Memory B cell (primary cell): ENCODE measurements at regions not wholly inside any gene's neighbourhood (a gene's known extent, or its start where the extent isn't known, plus 50 kb on each side); places are given as distances from the start of the nearest gene placed in this dataset.

Experiments
- ATAC-seq: fragments of 150-1000 bp; cut with Tn5 transposase; 2 replicates; pipeline ENCODE4 v1.10.0; 2021; ENCODE audit warnings: low read depth, mild to moderate bottlenecking, moderate library complexity
- DNase-seq, 2 donors: peaks; one replicate each; pipeline ENCODE4 v3.0.0; 2022; ENCODE audit warnings: low spot score in 2 of 2
- H3K27ac Mint-ChIP-seq: one replicate; pipeline ENCODE4 v1.8.0; 2022; ENCODE audit warnings: mild to moderate bottlenecking, moderate library complexity, mixed read lengths
- H3K27me3 Mint-ChIP-seq: one replicate; pipeline ENCODE4 v1.8.0; 2022; ENCODE audit warnings: mixed read lengths
- H3K36me3 Mint-ChIP-seq: one replicate; pipeline ENCODE4 v1.8.0; 2022; ENCODE audit warnings: mild to moderate bottlenecking, mixed read lengths
- H3K4me1 Mint-ChIP-seq: one replicate; pipeline ENCODE4 v1.8.0; 2022; ENCODE audit warnings: mixed read lengths
- H3K4me3 Mint-ChIP-seq: one replicate; pipeline ENCODE4 v1.8.0; 2022; ENCODE audit warnings: mild to moderate bottlenecking, moderate library complexity, mixed read lengths
- H3K9me3 Mint-ChIP-seq: one replicate; pipeline ENCODE4 v1.8.0; 2022; ENCODE audit warnings: mixed read lengths

DNA sequence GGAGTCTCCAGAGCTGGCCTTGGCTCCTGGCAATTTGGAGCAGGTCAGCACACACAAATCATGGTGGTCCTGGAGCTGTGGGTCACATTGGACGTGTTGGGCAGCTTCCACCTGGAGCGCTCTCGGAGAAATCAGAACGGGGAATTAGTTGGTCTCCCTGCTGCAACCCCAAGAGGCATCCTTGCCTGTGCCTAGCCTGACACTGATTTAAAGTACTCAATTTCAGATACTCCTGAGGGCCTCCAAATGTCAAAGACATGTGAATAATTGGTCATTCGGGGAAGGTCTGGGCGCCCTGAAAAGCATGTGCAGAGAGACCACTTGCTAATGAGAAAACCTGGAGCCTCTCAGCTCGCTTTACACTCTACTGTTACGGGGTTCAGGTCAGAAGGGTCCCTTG lies 145.5 kb upstream of the AGAP1 start:
- no peak for ATAC-seq
- no peak overlapping the region for H3K27ac Mint-ChIP-seq
- peaks cover 6% of the 10 kb centered on the region for H3K27me3 Mint-ChIP-seq
- H3K36me3 Mint-ChIP-seq, result no peaks in the 10 kb centered on the region
- no peak overlapping the region for H3K4me3 Mint-ChIP-seq
- DNase-seq, result no peak
- H3K4me1 Mint-ChIP-seq, result no peaks in the 10 kb centered on the region
- peaks cover 2% of the 10 kb centered on the region for H3K9me3 Mint-ChIP-seq

DNA sequence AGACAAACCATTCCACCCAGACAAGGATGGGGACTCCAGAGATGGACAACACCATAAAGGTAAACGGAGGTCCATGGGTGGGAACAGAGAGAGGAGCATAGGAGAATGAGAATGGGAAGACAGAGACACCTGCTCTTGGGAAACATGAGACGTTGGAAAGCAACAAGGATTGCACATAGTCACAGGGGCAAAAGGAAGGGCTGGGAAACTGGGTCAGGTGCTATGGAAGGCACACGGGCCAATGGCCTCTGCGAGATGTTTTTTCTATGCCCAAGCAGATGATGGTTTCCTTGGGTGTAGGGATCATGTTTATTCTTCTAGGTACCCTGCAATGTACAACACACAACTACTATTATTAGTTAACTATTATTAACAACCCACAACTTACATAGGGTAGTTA lies 143.6 kb upstream of the AGAP1 start:
- peaks cover 6% of the 10 kb centered on the region for H3K27me3 Mint-ChIP-seq
- H3K4me1 Mint-ChIP-seq, result no peaks in the 10 kb centered on the region
- ATAC-seq (no peak), DNase-seq (no peak)
- no peak overlapping the region for H3K27ac Mint-ChIP-seq
- H3K4me3 Mint-ChIP-seq, result no peak overlapping the region
- no peaks in the 10 kb centered on the region for H3K36me3 Mint-ChIP-seq
- H3K9me3 Mint-ChIP-seq, result peaks cover 2% of the 10 kb centered on the region

DNA sequence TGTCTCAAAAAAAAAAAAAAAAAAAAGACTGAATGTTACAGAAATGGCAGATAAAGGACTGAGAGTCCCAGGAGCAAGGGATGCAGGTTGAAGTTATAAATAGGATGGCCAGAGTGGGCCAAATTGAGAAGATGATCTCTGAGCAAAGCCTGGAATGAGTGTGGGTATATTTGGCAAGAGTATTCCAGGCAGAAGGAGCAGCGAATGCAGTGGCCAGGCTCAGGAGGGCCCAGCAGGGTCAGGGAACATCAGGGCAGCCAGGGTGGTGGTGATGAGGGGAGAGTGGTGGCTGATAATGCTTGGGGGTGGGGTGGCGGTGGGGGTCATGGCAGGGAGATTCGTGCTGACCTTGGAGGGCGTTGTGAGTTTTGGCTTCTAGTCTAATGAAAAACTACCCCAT lies 141.3 kb upstream of the AGAP1 start:
- no peaks in the 10 kb centered on the region for H3K36me3 Mint-ChIP-seq
- peaks cover 2% of the 10 kb centered on the region for H3K9me3 Mint-ChIP-seq
- H3K4me3 Mint-ChIP-seq, result no peak overlapping the region
- no peak overlapping the region for H3K27ac Mint-ChIP-seq
- H3K4me1 Mint-ChIP-seq, result no peaks in the 10 kb centered on the region
- H3K27me3 Mint-ChIP-seq, result peaks cover 4% of the 10 kb centered on the region
- DNase-seq (no peak), ATAC-seq (no peak)

DNA sequence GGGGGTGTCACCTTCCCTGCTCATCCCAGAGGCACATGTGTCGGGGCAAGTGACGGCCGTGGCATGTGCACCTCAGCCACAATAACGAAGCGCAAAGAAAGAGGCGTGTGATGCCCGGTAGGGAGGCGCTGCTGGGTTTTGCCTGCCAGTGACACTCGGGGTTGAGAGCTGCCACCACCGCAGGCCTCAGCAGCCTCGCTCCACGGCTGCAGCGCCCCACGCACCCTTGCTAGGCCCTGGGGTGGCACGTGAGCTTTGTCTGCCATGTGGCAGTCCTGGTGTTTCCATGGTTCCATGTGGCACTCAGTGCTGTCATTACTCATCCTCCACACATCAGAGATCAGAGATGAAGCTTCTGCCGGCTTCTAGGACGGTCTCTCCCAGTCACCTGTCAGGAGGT lies 136.0 kb upstream of the AGAP1 start:
- no peak overlapping the region for H3K27ac Mint-ChIP-seq
- no peaks in the 10 kb centered on the region for H3K4me1 Mint-ChIP-seq
- ATAC-seq (no peak), DNase-seq (no peak)
- no peaks in the 10 kb centered on the region for H3K36me3 Mint-ChIP-seq
- H3K9me3 Mint-ChIP-seq, result peaks cover 1% of the 10 kb centered on the region
- no peaks in the 10 kb centered on the region for H3K27me3 Mint-ChIP-seq
- no peak overlapping the region for H3K4me3 Mint-ChIP-seq

DNA sequence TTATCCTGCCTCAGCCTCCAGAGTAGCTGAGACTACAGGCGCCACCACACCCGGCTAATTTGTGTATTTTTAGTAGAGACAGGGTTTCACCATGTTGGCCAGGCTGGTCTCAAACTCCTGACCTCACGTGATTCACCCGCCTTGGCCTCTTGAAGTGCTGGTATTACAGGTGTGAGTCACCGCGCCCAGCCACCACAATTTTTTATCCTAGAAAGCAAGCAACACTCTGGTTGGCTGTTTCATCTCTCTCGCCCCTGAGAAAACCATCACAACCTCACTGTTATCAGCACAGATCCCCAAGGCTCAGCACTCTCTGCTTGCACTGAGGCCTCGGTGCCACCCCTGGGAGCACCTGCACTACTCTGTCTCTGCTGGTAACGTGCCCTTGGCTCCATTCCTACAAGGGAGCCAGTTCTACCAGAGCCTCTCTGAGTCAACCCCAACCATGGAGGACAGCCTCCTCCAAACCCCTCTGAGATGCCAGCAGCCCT lies 134.8 kb upstream of the AGAP1 start:
- no peaks in the 10 kb centered on the region for H3K27me3 Mint-ChIP-seq

DNA sequence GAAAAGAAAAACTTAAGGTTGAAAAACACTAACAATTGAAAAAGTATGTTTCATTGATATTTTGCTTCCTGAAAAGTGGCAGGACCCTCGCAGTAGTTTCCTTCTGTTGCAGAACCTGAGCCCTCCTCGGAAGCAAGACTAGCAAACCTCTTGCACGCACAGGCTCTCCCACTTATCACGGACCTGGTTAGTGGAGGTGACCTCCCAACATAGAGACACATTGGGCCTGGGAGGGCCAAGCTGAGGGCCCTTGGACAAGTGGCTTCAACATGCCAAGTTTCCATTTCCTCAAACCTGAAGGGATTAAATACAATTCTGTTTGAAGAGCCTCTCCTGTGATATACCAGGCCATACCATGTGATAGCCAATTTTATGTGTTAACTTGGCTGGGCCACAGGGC lies 133.4 kb upstream of the AGAP1 start:
- DNase-seq (no peak), ATAC-seq (no peak)
- Mint-ChIP-seq H3K4me3 (no peak overlapping the region), H3K27me3 (no peaks in the 10 kb centered on the region), H3K4me1 (no peaks in the 10 kb centered on the region), H3K27ac (no peak overlapping the region), H3K36me3 (no peaks in the 10 kb centered on the region), H3K9me3 (peaks cover 1% of the 10 kb centered on the region)

More for the DNA sequence above, 134.8 kb upstream of the AGAP1 start:
- ATAC-seq (no peak), DNase-seq (no peak)
- Mint-ChIP-seq H3K4me1 (no peaks in the 10 kb centered on the region), H3K36me3 (no peaks in the 10 kb centered on the region), H3K4me3 (no peak overlapping the region), H3K9me3 (peaks cover 1% of the 10 kb centered on the region), H3K27ac (no peak overlapping the region)

DNA sequence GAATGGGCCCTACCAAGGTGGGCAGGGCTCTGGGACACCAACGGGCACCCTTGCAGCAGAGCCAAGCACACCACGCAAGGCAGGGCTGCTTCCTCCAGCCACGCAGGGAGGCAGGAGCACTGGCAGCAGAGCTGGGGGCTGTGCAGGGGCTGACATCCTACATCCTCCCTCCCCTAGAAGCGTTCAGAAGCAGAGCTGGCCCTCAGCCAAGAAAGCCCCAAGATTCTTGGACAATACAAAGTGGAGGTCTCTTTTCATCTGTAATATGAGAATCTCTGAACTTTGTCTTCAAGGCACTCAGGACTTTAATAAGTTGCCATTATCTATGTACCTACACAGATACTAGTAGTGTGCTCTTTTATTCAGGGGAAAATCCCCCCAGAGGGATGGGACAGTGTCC lies 128.1 kb upstream of the AGAP1 start:
- Mint-ChIP-seq H3K4me1 (no peaks in the 10 kb centered on the region), H3K27ac (no peak overlapping the region), H3K36me3 (no peaks in the 10 kb centered on the region), H3K4me3 (no peak overlapping the region), H3K9me3 (peaks cover 4% of the 10 kb centered on the region), H3K27me3 (no peaks in the 10 kb centered on the region)
- DNase-seq (no peak), ATAC-seq (no peak)

DNA sequence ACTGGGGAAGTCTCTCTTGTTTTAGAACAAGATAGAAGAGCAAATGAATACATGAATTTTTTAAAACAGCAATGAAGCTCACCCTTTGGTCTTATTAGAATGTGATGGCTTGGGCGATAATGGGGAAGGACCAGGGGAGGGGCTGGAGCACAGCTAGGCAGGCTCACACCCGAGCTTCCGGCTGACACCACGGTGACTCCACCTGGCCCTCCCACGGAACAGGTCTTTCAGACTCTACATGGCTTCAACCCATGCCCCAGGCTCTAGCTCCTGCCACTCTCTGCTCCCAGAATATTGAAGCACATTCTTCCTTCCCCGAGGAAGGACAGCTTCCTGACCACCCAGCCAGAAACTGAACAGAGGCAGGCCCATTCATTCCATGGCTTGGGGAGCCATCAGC lies 127.5 kb upstream of the AGAP1 start:
- no peak for ATAC-seq
- no peaks in the 10 kb centered on the region for H3K27me3 Mint-ChIP-seq
- no peaks in the 10 kb centered on the region for H3K4me1 Mint-ChIP-seq
- no peak overlapping the region for H3K4me3 Mint-ChIP-seq
- H3K27ac Mint-ChIP-seq, result no peak overlapping the region
- peaks cover 4% of the 10 kb centered on the region for H3K9me3 Mint-ChIP-seq
- H3K36me3 Mint-ChIP-seq, result no peaks in the 10 kb centered on the region
- no peak for DNase-seq

DNA sequence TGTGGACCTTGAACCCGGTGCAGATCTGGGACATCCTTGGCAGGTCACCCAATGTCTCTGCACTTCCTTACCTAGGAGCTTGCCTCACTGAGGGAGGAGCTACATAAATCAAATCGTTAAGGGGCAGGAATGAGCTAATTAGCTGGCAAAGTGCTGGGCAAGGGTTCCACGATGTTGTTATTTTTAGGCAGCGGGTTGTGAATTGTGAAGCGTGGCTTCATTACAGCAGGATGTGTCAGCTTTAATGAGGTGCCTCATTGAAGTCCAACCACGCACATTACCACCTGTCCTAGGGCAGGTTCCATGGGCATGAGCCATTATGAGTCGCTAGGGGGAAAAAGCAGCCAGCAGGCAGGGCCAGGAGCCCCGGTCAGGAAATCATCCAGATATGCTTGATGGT lies 127.0 kb upstream of the AGAP1 start:
- Mint-ChIP-seq H3K9me3 (peaks cover 4% of the 10 kb centered on the region), H3K36me3 (no peaks in the 10 kb centered on the region), H3K27ac (no peak overlapping the region), H3K4me1 (no peaks in the 10 kb centered on the region), H3K27me3 (no peaks in the 10 kb centered on the region), H3K4me3 (no peak overlapping the region)
- DNase-seq (no peak), ATAC-seq (no peak)

DNA sequence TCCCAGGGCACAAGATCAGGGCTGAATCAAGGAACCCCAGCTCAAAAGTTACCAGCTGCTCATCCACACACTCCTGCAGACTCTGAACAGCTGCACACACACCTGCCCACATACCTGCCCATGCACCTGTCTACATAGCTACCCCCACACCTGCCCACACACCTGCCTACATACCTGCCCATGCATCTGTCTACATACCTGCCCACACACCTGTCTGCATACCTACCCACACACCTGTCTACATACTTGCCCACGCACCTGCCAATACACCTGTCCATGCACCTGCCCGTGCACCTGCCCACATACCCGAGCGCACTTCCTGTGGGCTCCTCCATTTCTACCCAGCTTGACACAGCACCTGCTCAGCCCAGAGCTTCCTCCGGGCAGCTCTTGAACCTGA lies 122.8 kb upstream of the AGAP1 start:
- ATAC-seq, result no peak
- Mint-ChIP-seq H3K4me1 (no peaks in the 10 kb centered on the region), H3K27ac (no peak overlapping the region), H3K36me3 (no peaks in the 10 kb centered on the region), H3K4me3 (no peak overlapping the region), H3K9me3 (peaks cover 3% of the 10 kb centered on the region), H3K27me3 (no peaks in the 10 kb centered on the region)
- no peak for DNase-seq

DNA sequence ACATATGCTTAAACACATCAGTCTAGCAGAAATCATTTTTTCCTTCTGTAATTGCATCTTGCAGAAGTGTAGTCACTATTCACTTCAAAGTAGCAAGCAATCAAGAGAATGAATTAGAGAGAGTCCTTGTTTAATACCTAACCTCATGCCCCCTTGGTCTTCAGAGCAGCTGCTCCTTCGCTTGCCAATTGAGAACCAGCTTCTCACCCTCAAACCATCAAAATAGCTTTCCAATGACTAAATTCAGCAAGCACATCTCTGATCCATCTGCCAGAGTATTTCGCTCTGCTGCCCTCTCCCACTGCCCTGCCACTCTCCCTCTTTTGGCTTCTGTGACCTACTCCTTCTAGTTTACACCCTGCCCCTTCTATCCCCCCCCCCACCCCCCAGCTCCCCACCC lies 120.7 kb upstream of the AGAP1 start:
- Mint-ChIP-seq H3K27ac (no peak overlapping the region), H3K27me3 (peaks cover 5% of the 10 kb centered on the region), H3K9me3 (no peaks in the 10 kb centered on the region), H3K36me3 (no peaks in the 10 kb centered on the region), H3K4me3 (no peak overlapping the region), H3K4me1 (no peaks in the 10 kb centered on the region)
- DNase-seq (no peak), ATAC-seq (no peak)

DNA sequence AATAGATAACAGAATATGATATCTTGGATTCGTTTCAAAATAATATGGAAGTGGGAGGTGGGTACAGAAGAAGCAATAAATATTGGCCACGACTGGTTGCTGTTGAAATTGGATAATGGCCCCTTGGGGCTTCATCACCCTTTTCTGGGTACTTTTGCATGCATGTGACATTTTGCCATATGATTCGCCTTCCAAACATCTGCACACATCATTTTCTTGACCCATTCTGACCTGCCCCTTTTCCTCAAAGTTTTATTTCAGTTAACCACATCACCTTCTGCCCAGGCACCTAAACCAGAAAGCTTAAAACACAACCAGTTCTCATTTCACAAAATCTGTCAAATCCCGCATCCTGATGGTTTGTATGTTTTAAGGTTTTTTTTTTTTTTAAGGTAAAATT lies 116.7 kb upstream of the AGAP1 start:
- Mint-ChIP-seq H3K9me3 (no peaks in the 10 kb centered on the region), H3K4me3 (no peak overlapping the region), H3K4me1 (no peaks in the 10 kb centered on the region), H3K27ac (no peak overlapping the region), H3K36me3 (no peaks in the 10 kb centered on the region), H3K27me3 (peaks cover 8% of the 10 kb centered on the region)
- ATAC-seq, result no peak
- DNase-seq, result no peak

DNA sequence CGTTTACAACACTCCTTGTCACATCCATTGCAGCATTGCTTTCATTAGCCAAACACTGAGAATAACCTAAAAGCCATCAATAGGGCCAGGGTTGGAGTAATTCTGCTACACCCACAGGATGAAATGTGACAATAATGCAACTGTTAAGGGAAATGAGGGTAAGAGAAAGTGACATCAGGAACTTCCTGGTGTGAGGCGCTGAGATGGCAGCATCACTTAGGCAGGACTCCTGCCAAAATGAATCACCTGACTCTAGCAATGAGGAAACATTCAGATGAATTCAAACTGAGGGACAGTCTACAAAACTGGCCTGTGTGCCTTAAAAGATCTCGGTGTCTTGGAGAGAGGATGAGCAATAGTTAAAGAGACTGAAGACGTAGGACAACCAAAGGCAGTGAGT lies 115.6 kb upstream of the AGAP1 start:
- DNase-seq, result no peak
- no peak overlapping the region for H3K27ac Mint-ChIP-seq
- H3K4me1 Mint-ChIP-seq, result no peaks in the 10 kb centered on the region
- H3K9me3 Mint-ChIP-seq, result no peaks in the 10 kb centered on the region
- H3K27me3 Mint-ChIP-seq, result peaks cover 8% of the 10 kb centered on the region
- H3K4me3 Mint-ChIP-seq, result no peak overlapping the region
- no peak for ATAC-seq
- no peaks in the 10 kb centered on the region for H3K36me3 Mint-ChIP-seq

DNA sequence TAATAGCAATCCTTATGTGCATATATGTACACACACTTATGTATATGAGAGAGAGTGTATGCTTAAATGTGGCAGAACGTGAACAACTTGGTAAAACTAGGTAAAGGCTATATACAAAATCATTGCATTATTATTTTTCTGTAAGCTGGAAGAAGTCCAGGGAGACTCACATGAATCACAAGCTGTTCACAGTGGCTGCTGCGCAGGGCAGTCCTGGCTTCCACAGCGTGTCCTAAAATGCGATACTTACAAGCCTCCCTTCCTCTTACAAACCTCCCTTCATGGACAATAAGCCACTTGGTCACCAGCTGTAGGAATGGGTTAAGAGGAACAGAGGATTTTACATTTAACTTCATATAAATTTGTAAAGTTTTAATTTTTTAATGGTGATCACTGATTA lies 114.9 kb upstream of the AGAP1 start:
- Mint-ChIP-seq H3K9me3 (no peaks in the 10 kb centered on the region), H3K36me3 (no peaks in the 10 kb centered on the region), H3K27me3 (peaks cover 8% of the 10 kb centered on the region), H3K27ac (no peak overlapping the region), H3K4me3 (no peak overlapping the region), H3K4me1 (no peaks in the 10 kb centered on the region)
- ATAC-seq (no peak), DNase-seq (no peak)

DNA sequence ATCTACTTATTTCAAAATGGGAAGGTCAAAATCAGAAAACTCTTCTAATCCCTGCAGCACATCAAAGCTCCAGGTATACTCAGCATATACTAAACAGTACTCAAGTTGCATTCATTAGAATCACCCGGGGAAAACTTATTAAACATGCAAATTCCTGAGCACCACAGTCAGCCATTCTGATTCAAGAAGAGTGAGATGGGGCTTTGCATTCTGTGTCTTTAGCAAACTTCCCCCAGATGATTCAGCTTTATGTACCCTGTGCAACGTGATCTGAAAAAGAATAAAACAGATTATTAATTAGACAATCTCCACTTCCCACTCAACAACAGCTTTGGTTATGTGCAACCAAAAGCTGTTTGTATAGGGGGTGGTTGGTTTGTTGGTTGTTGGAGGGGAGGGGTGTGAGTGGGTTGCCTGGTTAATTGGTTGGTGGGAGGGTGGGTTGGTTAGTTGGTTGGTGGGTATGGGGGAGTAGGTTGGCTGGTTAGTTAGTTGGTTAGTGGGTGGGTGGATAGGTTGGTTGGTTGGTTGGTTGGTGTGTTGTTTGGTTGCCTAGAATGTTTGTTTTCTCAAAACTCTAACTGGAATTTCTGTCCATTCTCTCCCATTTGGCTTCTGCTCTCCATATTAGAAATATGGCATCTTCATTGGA lies 112.5 kb upstream of the AGAP1 start:
- Mint-ChIP-seq H3K27ac (no peak overlapping the region), H3K4me3 (no peak overlapping the region), H3K27me3 (peaks cover 8% of the 10 kb centered on the region), H3K36me3 (no peaks in the 10 kb centered on the region), H3K9me3 (no peaks in the 10 kb centered on the region), H3K4me1 (no peaks in the 10 kb centered on the region)
- DNase-seq, result no peak
- no peak for ATAC-seq
